GM19372 (cell line): ENCODE measurements at regions not wholly inside any gene's neighbourhood (a gene's known extent, or its start where the extent isn't known, plus 50 kb on each side); places are given as distances from the start of the nearest gene placed in this dataset.

Experiments used
- ATAC-seq: cut with Tn5 transposase; IDR thresholded peaks from one replicate; pipeline ENCODE4 v1.9.1; 2021; ENCODE audit warnings: mild to moderate bottlenecking, low read depth, moderate library complexity; ENCODE audit not compliant: unreplicated experiment

GRCh38 chr16:86663685-86664521 is 85.6 kb downstream of the FOXL1 start:
- no peak for ATAC-seq

- peak; percentile 62 for ATAC-seq
These were observed 86.4 kb downstream of the FOXL1 start for GRCh38 chr16:86664522-86665318.

- peak; percentile 16 for ATAC-seq
These were observed 86.9 kb downstream of the FOXL1 start for GRCh38 chr16:86665319-86665675.

DNA sequence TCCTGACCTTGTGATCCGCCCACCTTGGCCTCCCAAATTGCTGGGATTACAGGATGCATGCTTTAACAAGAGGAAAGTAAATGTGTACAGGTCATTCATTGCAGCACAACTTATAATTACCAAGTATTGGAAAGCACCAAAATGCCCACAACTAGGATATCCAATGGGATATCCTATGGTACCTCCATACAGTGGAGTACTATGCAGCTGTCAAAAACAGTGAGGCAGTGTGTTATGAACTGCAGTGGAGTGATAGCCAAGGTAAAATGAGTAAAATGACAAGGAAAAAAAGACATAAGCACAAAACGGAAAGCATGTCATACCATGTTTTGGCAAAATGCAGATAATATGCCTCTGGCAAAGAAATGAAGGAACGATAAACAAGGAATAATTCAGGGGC is 87.6 kb downstream of the FOXL1 start:
- ATAC-seq = no peak

- ATAC-seq = no peak
These were observed 88.7 kb downstream of the FOXL1 start for GRCh38 chr16:86667035-86667434.

DNA sequence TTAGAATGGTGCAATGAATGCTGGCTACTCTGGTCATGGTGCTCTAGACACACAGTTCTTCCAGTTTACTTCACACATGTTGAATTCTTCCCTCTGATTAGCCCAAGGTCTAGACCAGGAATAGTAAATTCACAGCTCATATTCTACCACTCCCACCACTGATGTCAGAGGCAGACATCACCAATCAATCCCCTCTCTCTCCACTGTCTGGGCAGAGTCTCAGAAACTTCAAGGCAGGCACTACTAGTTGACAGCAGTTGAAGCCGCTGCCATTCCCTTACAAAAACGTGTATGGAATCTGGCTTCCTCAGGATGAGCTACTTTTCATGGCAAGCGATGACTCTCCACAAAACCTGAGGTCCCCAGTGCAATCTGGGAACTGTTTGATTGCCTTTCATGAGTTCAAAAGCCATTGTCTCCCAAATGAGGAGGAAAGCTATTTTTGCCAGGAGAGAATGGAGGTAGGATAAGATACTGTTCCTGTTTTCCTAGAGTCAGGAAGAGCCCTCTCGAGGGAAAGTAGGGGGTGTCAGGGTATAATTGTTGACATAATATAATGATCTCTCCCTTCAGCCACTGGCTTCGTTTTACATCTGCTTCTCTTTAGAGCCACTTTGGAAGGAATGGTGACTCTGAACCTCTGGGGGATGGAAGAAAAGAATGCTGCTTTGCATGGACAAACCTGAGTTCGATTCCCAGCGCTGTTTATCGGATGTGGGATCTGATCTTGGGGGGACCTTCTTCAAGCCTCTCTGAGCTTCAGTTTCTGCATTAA is 90.0 kb downstream of the FOXL1 start:
- no peak for ATAC-seq

GRCh38 chr16:86669285-86669805 is 91.0 kb downstream of the FOXL1 start:
- no peak for ATAC-seq

DNA sequence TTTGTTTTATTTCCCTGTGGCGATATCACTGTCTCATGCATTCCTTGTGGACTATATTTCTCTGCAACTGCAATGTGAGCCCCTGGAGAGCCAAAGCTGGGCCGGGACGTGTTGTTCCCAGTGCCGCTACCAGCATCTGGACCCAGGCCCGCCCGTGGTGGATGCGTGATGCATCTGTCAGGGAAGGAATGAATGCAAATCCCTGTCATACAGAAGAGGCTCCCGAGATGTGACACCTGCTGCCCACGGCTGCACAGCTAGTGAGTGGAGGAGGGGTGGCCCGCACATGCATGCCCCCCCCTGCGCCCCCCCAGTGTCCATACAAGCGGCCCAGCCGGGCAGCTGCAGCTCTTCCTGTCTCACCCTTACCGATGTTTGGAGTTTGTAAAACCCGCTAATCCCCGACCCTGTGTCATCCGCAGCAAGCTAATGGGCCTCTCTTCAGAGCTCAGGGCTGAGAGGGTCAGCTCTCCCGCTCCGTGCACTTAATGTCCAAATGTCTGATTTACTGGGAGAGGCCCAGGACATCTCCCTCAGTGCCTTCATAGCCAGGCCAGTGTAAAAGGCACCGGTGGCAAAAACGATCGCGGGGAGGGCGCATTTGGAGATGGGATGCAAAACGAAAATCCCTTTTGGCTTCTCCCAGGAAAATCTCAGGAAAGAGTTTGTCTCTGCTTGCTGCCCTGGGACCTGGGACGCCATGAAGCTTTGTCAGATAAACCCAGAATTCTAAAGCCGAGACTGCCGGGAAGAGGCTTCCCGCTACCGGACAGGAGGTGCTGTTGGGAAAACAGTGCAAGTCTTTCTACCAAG is 91.8 kb downstream of the FOXL1 start:
- no peak for ATAC-seq

GRCh38 chr16:86670750-86671234 is 92.4 kb downstream of the FOXL1 start:
- ATAC-seq = no peak

DNA sequence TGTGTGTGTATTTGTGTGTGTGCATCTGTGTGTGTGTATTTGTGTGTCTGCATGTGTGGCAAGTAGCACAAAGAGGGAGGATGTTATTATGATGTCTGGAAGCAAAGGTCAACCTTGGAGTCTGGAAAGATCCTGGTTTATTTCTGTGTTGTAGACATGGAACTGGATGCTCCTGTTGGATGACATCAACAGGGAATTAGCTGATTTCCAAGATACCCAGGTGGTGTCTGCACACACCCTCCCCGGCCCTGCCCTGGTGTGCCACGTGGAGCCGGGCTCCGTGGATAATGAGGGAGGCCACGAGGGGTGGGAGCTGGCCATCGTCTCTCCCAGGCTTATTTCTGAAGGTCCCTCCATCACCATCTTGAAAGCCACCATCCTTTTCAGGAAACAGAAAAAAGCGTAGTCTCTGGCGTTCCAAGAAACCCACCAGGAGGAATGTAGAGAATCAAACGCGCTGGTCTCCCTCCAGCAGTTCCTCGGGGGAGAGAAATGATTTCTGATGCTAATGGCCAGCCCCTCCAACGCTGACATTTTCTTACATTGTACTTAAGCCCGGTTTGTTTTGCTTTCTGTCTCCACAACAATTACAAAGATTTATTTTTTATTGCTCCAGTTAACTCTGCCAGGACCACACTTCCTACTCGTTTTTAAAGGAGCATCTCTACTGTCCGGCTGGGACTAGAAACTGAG is 93.3 kb downstream of the FOXL1 start:
- ATAC-seq = no peak

DNA sequence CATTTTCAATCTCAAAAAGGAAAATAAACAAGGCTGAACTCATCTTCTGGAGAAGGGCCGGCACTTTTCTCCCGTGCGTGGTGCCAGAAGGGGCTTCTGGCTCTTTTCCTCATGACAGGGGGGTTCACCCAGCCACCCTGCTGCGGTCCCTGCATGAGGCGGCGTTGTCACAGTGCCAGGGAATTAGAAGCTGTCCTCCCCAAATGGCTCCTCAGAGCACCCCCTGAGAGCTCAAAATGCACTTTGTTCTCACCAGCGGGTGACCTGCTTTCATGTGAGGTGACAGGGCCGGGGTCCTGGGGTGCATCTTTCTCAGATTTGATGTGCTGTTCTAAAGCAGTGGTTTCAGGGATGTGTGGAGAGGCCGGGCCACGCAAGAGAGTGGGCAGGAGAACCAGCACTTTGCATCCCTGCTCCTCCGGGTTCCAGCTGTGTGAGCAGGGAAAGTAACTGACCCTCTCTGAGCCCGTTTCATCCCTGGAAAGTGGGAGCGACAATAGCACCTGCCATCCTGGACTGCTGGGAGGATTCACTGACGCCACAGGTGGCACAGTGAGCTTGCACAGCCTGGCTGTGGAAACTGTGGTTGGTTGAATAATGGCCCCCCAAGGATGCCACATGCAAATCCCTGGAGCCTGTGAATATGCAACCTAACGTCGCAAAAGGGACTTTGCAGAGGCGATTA is 94.0 kb downstream of the FOXL1 start:
- no peak for ATAC-seq

DNA sequence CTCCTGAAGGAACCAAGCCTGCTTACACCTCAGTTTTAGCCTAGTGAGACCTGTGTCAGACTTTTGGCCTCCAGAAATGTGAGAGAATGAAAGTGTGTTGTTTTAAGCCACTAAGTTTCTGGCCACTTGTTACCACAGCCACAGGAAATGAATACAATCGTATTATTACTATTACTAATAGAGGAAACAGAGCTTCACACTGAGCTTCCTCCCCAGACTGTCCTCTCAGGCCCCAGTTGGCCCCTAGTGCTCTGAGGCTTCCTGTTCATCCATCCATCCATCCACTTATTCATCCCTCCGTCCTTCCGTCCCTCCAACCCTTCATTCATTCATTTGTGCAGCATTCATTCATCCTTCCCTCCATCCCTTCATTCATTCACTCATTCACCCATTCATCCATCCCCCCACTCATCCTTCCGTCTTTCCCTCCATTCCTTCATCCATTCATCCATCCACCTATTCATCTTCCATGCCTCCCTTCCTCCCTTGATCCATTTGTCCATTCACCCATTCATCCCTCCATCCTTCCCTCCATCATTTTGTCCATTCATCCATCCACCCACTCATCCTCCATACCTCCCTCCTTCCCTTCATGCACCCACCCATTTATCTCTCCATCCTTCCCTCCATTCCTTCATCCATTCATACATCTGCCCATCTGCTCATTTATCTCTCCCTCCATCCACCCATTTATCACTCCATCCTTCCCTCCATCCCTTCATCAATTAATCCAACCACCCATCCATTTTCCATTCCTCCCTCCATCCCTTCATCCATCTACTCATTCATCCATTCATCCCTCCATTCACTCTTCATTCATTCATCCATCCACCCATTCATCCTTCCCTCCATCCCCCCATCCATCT is 95.0 kb downstream of the FOXL1 start:
- ATAC-seq = no peak

DNA sequence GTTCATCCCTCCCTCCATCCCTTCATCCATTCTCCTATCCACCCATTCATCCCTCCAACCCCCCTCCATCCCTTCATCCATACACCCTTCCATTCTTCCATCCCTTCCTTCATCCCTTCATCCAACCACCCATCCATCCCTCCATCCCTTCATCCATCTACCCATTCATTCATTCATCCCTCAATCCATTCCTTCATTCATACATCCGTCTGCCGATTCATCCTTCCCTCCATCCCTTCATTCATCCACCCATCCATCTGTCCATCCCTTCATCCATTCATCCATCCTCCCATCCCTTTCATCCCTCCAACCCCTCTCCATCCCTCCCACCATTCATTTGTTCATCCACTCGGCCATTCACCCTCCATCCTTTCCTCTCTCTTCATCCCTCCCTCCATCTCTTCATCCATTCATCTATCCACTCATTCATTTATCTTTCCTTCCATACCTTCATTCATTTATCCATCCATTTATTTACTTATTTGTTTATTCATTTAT is 95.7 kb downstream of the FOXL1 start:
- ATAC-seq = no peak

DNA sequence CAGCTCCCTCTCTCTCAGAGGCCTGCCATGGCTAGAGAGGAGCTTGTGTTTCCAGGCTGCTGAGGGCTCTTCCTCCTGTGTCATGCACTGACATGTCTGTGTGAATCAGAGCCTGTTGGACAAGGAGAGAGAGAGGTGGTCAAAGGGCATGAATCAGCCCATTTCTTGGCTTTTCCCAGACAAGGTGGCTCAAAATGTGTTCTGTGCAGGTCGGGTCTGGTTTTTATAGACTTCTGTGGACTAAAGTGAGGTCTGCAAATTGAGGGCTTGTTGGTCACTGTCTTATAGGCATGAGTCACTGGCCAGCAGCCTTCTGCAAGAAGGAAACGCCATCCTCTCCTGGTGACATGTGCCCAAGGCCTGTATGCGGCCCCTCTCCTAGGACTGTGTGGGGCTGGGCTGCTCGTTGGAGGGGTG is 97.9 kb downstream of the FOXL1 start:
- no peak for ATAC-seq

DNA sequence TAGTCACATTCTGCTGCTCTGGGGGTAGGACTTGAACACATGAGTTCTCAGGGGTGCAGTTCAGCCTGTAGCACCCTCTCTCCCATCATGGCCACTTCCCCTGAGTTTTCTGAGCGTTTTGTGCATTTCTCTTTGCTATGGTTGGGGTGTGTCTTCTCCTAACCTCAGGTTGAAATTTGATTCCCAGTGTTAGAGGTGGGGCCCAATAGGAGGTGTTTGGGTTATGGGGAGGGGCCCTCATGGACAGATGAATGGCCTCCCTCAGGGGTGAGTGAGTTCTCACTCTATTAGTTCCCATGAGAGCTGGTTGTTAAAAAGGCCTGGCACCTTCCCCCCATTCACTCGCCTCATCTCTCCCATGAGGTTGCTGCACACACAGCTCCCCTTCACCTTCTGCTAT is 101.1 kb downstream of the FOXL1 start:
- no peak for ATAC-seq

DNA sequence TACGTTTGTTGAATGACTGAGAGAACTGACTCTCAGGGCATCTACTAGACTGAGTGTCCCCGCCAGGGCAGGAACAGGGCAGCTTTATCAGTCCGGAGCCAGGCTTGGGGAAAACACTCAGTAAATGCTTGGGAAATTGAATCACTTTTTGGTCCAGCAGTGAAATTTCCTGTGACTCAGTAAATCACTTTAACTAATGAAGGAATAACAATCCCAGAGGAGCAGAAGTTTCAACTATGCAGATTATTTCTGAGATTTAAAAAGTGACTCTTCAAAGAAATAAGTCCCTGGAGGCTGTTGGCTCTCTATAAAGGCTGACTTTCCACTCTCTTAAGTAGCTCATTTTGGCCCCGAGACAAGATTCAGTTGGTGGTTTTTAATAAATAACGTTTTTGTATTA is 101.8 kb downstream of the FOXL1 start:
- no peak for ATAC-seq

DNA sequence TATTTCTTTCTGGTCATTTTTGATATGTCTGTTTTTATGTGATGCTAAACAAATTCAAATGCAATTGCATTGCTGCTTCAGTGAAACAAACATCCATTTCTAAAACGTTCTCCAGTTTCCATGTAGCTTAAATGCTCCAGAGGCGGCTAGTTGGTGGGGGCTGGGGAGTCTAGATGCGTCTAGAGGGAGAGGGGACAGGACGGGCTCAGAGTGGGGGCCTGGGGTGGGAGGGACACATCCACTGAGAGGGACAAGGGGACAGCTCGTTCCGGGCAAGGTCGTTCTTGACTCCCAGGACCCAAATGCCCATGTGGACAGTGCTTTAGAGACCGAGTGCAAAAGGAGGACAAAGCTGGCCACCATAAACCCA is 102.3 kb downstream of the FOXL1 start:
- ATAC-seq = no peak
